DND-41 (cell line): ENCODE measurements at regions not wholly inside any gene's neighbourhood (a gene's known extent, or its start where the extent isn't known, plus 50 kb on each side); places are given as distances from the start of the nearest gene placed in this dataset.

Experiments
- EZH2 ChIP-seq: IDR thresholded peaks from 3 replicates; pipeline ENCODE4 v1.6.1; 2012; ENCODE audit warnings: borderline replicate concordance, low read depth, mild to moderate bottlenecking, moderate library complexity, low read length, inconsistent platforms; ENCODE audit not compliant: severe bottlenecking
- TF ChIP-seq, protein P1 (sequence below): IDR thresholded peaks from 2 replicates; pipeline ENCODE4 v1.5.1; 2012; ENCODE audit warnings: borderline replicate concordance, low read length, moderate library complexity, mild to moderate bottlenecking; ENCODE audit not compliant: poor library complexity, severe bottlenecking; ENCODE audit errors: extremely low read depth

DNA sequence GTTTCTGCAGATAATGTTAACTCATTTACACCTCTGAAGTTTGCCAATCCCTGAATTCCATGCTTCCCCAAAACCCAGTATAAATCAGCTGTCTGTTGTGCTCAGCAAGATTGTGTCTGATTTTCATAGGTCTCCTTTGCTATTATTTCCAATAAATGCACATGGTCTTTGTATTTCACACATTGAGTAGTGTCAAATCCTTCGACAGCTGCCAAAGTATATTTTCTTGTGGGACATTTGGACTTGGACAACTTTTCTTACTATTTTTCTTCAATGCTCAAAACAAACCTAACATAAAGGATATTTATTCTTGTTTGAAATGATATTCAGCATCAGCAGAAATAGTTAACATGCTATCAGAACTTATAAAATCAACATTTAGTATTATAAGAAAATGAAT lies 406.1 kb upstream of the OR4E1 start:
- TF ChIP-seq, protein P1, sequence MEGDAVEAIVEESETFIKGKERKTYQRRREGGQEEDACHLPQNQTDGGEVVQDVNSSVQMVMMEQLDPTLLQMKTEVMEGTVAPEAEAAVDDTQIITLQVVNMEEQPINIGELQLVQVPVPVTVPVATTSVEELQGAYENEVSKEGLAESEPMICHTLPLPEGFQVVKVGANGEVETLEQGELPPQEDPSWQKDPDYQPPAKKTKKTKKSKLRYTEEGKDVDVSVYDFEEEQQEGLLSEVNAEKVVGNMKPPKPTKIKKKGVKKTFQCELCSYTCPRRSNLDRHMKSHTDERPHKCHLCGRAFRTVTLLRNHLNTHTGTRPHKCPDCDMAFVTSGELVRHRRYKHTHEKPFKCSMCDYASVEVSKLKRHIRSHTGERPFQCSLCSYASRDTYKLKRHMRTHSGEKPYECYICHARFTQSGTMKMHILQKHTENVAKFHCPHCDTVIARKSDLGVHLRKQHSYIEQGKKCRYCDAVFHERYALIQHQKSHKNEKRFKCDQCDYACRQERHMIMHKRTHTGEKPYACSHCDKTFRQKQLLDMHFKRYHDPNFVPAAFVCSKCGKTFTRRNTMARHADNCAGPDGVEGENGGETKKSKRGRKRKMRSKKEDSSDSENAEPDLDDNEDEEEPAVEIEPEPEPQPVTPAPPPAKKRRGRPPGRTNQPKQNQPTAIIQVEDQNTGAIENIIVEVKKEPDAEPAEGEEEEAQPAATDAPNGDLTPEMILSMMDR = no peak
- TF ChIP-seq EZH2 = no peak
